GM12878 (cell line): ENCODE measurements at regions not wholly inside any gene's neighbourhood (a gene's known extent, or its start where the extent isn't known, plus 50 kb on each side); places are given as distances from the start of the nearest gene placed in this dataset.

Experiments
- BACH1 ChIP-seq: fragments of 450-650 bp; IDR thresholded peaks from 2 replicates; pipeline ENCODE4 v1.6.1; 2017; ENCODE audit warnings: mild to moderate bottlenecking, borderline replicate concordance
- FOS ChIP-seq: IDR thresholded peaks from 3 replicates; pipeline ENCODE4 v1.6.1; 2011; ENCODE audit warnings: borderline replicate concordance; ENCODE audit not compliant: insufficient read length; ENCODE audit errors: extremely low read depth
- MXI1 ChIP-seq: fragments of 150-350 bp; IDR thresholded peaks from 2 replicates; pipeline ENCODE4 v1.6.1; 2011; ENCODE audit warnings: low read depth, mild to moderate bottlenecking, inconsistent platforms, low read length, improper control_type of control experiment
- NFYB ChIP-seq: IDR thresholded peaks from 2 replicates; pipeline ENCODE4 v1.6.1; 2011; ENCODE audit warnings: low read depth, mild to moderate bottlenecking, low read length, improper control_type of control experiment, moderate library complexity; ENCODE audit not compliant: insufficient read depth
- POLR2A ChIP-seq: IDR thresholded peaks from 2 replicates; pipeline ENCODE4 v1.6.1; 2011; ENCODE audit warnings: low read depth, mild to moderate bottlenecking, low read length
- SP1 ChIP-seq: IDR thresholded peaks from one replicate; pipeline ENCODE4 v1.6.1; 2011; ENCODE audit warnings: low read depth, low read length
- SREBF2 ChIP-seq: IDR thresholded peaks from 2 replicates; pipeline ENCODE4 v1.6.1; 2012; ENCODE audit warnings: mild to moderate bottlenecking, low read length
- TAF1 ChIP-seq: IDR thresholded peaks from 2 replicates; pipeline ENCODE4 v1.6.1; 2011; ENCODE audit warnings: mild to moderate bottlenecking, low read depth, low read length, borderline replicate concordance
- ZSCAN29 ChIP-seq: fragments of 450-650 bp; IDR thresholded peaks from 2 replicates; pipeline ENCODE4 v1.6.1; 2017; ENCODE audit warnings: mild to moderate bottlenecking, moderate library complexity
- TF ChIP-seq, protein P1 (sequence below): IDR thresholded peaks from 2 replicates; pipeline ENCODE4 v1.6.1; 2012; ENCODE audit warnings: low read depth, low read length, improper control_type of control experiment
- TF ChIP-seq, protein P2 (sequence below): IDR thresholded peaks from 2 replicates; pipeline ENCODE4 v1.6.1; 2012; ENCODE audit warnings: low read depth, low read length, improper control_type of control experiment
- TF ChIP-seq, protein P3 (sequence below), 3 experiments: IDR thresholded peaks in 2 of 3; conservative IDR thresholded peaks in 1 of 3; 2 replicates each; pipeline ENCODE4 v1.5.1; 2011; ENCODE audit warnings: low read depth in 3 of 3, low read length in 3 of 3, mild to moderate bottlenecking in 3 of 3, control low read depth in 2 of 3, moderate library complexity in 2 of 3, inconsistent platforms in 1 of 3, mixed read lengths in 1 of 3; ENCODE audit not compliant: control insufficient read depth in 2 of 3, insufficient read depth in 1 of 3; ENCODE audit errors: extremely low read depth in 1 of 3
- TF ChIP-seq, protein P4 (sequence below): IDR thresholded peaks from 2 replicates; pipeline ENCODE4 v1.6.1; 2012; ENCODE audit warnings: low read length, inconsistent platforms

DNA sequence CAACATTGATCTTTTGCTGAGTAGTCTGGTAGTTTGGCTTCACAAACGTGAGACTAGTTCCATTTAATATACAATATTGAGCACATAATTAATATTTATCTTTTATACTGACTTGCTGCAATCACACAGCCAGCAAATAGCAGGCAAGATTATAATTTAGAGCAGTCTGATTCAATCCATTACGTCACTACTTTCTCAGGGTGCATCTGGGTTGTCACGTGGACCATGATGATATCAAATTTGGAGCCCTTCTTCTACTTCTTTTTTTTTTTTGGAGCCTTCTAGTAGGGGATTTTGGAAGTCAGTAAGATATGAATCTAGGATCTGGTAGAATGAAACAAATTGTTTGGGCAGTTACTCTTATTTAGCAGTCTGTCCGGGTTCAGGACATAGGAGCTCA, 100.6 kb upstream of the SLC5A9 start:
- TF ChIP-seq, protein P1, sequence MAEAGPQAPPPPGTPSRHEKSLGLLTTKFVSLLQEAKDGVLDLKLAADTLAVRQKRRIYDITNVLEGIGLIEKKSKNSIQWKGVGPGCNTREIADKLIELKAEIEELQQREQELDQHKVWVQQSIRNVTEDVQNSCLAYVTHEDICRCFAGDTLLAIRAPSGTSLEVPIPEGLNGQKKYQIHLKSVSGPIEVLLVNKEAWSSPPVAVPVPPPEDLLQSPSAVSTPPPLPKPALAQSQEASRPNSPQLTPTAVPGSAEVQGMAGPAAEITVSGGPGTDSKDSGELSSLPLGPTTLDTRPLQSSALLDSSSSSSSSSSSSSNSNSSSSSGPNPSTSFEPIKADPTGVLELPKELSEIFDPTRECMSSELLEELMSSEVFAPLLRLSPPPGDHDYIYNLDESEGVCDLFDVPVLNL, result no peak
- TF ChIP-seq TAF1 (no peak), FOS (no peak), NFYB (no peak), ZSCAN29 (no peak), BACH1 (no peak), SP1 (no peak), MXI1 (no peak), SREBF2 (no peak), POLR2A (no peak)
- TF ChIP-seq, protein P2, sequence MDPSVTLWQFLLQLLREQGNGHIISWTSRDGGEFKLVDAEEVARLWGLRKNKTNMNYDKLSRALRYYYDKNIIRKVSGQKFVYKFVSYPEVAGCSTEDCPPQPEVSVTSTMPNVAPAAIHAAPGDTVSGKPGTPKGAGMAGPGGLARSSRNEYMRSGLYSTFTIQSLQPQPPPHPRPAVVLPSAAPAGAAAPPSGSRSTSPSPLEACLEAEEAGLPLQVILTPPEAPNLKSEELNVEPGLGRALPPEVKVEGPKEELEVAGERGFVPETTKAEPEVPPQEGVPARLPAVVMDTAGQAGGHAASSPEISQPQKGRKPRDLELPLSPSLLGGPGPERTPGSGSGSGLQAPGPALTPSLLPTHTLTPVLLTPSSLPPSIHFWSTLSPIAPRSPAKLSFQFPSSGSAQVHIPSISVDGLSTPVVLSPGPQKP, result no peak
- TF ChIP-seq, protein P3, sequence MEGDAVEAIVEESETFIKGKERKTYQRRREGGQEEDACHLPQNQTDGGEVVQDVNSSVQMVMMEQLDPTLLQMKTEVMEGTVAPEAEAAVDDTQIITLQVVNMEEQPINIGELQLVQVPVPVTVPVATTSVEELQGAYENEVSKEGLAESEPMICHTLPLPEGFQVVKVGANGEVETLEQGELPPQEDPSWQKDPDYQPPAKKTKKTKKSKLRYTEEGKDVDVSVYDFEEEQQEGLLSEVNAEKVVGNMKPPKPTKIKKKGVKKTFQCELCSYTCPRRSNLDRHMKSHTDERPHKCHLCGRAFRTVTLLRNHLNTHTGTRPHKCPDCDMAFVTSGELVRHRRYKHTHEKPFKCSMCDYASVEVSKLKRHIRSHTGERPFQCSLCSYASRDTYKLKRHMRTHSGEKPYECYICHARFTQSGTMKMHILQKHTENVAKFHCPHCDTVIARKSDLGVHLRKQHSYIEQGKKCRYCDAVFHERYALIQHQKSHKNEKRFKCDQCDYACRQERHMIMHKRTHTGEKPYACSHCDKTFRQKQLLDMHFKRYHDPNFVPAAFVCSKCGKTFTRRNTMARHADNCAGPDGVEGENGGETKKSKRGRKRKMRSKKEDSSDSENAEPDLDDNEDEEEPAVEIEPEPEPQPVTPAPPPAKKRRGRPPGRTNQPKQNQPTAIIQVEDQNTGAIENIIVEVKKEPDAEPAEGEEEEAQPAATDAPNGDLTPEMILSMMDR (IDR thresholded peaks at IDR 0.05 in 2 of 3, conservative IDR thresholded peaks at IDR 0.05 in 1 of 3; ENCODE audit: control insufficient read depth in 2 of 3, extremely low read depth in 1 of 3, insufficient read depth in 1 of 3, low read depth in 3 of 3, low read length in 3 of 3), result no peak
- TF ChIP-seq, protein P4, sequence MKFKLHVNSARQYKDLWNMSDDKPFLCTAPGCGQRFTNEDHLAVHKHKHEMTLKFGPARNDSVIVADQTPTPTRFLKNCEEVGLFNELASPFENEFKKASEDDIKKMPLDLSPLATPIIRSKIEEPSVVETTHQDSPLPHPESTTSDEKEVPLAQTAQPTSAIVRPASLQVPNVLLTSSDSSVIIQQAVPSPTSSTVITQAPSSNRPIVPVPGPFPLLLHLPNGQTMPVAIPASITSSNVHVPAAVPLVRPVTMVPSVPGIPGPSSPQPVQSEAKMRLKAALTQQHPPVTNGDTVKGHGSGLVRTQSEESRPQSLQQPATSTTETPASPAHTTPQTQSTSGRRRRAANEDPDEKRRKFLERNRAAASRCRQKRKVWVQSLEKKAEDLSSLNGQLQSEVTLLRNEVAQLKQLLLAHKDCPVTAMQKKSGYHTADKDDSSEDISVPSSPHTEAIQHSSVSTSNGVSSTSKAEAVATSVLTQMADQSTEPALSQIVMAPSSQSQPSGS, result no peak
